DND-41 (cell line): ENCODE measurements at regions not wholly inside any gene's neighbourhood (a gene's known extent, or its start where the extent isn't known, plus 50 kb on each side); places are given as distances from the start of the nearest gene placed in this dataset.

Experiments used
- ATAC-seq: fragments of 200-7000 bp; cut with Tn5 transposase; 3 replicates; pipeline ENCODE4 v1.9.1; 2021; ENCODE audit warnings: low read depth; ENCODE audit not compliant: insufficient read depth
- DNase-seq: peaks from one replicate; pipeline ENCODE4 v3.0.0-alpha.2; 2020
- H2AFZ ChIP-seq: 2 replicates; pipeline ENCODE4 v1.6.0; 2012; ENCODE audit warnings: low read depth, low read length
- H3K27ac ChIP-seq: 2 replicates; pipeline ENCODE4 v1.5.1; 2012; ENCODE audit warnings: low read length, inconsistent platforms
- H3K27me3 ChIP-seq: fragments of 200-600 bp; sonication (generic); 2 replicates; pipeline ENCODE4 v1.6.0; 2012; ENCODE audit warnings: low read length, mild to moderate bottlenecking, inconsistent platforms; ENCODE audit not compliant: insufficient read depth, poor library complexity
- H3K36me3 ChIP-seq: 2 replicates; pipeline ENCODE4 v1.5.1; 2012; ENCODE audit warnings: low read length, inconsistent platforms; ENCODE audit not compliant: insufficient read depth
- H3K4me1 ChIP-seq: 2 replicates; pipeline ENCODE4 v1.5.1; 2012; ENCODE audit warnings: mild to moderate bottlenecking, low read length; ENCODE audit not compliant: insufficient read depth
- H3K4me2 ChIP-seq: 2 replicates; pipeline ENCODE4 v1.6.0; 2012; ENCODE audit warnings: mild to moderate bottlenecking, moderate library complexity, low read length, inconsistent platforms; ENCODE audit not compliant: insufficient read depth
- H3K4me3 ChIP-seq, 2 experiments: fragments of 200-600 bp in 1 of 2; shearing (Covaris generic) in 1 of 2; 2 replicates each; pipeline ENCODE4 v1.5.1; 2012 to 2016; ENCODE audit warnings: inconsistent platforms in 2 of 2, low read length in 2 of 2, mild to moderate bottlenecking in 2 of 2, low read depth in 1 of 2, moderate library complexity in 1 of 2
- H3K79me2 ChIP-seq: 2 replicates; pipeline ENCODE4 v1.6.0; 2012; ENCODE audit warnings: low read length, inconsistent platforms; ENCODE audit not compliant: insufficient read depth
- H3K9ac ChIP-seq: 2 replicates; pipeline ENCODE4 v1.6.0; 2012; ENCODE audit warnings: low read depth, mild to moderate bottlenecking, inconsistent platforms, low read length, moderate library complexity
- H3K9me3 ChIP-seq: 2 replicates; pipeline ENCODE4 v1.5.1; 2012; ENCODE audit warnings: low read length, moderate library complexity, mild to moderate bottlenecking, inconsistent platforms; ENCODE audit not compliant: insufficient read depth, severe bottlenecking
- H4K20me1 ChIP-seq: 2 replicates; pipeline ENCODE4 v1.6.0; 2012; ENCODE audit warnings: low read length; ENCODE audit not compliant: insufficient read depth
- EZH2 ChIP-seq: IDR thresholded peaks from 3 replicates; pipeline ENCODE4 v1.6.1; 2012; ENCODE audit warnings: borderline replicate concordance, low read depth, mild to moderate bottlenecking, moderate library complexity, low read length, inconsistent platforms; ENCODE audit not compliant: severe bottlenecking
- TF ChIP-seq, protein P1 (sequence below): IDR thresholded peaks from 2 replicates; pipeline ENCODE4 v1.5.1; 2012; ENCODE audit warnings: borderline replicate concordance, low read length, moderate library complexity, mild to moderate bottlenecking; ENCODE audit not compliant: poor library complexity, severe bottlenecking; ENCODE audit errors: extremely low read depth

DNA sequence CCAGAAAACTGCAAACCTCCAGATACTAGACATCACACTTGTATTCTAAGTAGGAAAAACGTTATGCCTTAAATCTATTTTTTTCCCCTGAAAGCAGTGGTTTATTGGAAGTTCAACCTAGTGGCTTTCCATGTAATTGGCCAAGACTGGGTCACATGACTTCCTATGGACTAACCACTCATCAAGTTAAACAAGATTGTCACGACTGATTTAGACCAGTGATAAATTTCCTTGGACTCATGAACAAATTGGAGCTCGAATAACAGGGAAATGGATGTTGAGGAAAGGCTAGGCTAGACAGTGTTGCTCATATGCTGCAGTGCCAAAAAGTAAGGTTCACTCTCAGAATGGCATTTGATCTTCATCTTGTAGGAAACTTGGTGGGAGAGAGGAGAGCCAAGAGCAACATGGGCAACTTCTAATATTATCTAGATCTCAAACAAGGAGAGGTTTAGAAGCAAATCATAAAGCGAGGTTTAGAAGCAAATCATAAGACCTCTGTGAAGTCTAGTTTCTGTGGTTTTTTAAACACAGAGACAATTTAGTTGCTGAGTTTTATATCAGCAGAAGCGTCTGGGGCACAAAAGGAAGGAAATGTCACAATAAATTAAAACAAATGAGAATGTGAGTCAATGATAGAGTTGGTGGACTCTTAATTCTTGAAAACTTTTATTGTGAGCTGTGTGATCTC, 165.6 kb upstream of the BOD1L1 start:
- Histone ChIP-seq H3K36me3 (no peaks in the 10 kb centered on the region), H3K4me2 (no peak overlapping the region), H3K27ac (no peak overlapping the region), H2AFZ (no peak overlapping the region), H3K79me2 (no peaks in the 10 kb centered on the region), H3K9me3 (no peaks in the 10 kb centered on the region), H3K9ac (no peak overlapping the region), H4K20me1 (no peaks in the 10 kb centered on the region), H3K4me1 (no peaks in the 10 kb centered on the region), H3K27me3 (no peaks in the 10 kb centered on the region), H3K4me3 (no peak overlapping the region)
- TF ChIP-seq EZH2 = no peak
- TF ChIP-seq, protein P1, sequence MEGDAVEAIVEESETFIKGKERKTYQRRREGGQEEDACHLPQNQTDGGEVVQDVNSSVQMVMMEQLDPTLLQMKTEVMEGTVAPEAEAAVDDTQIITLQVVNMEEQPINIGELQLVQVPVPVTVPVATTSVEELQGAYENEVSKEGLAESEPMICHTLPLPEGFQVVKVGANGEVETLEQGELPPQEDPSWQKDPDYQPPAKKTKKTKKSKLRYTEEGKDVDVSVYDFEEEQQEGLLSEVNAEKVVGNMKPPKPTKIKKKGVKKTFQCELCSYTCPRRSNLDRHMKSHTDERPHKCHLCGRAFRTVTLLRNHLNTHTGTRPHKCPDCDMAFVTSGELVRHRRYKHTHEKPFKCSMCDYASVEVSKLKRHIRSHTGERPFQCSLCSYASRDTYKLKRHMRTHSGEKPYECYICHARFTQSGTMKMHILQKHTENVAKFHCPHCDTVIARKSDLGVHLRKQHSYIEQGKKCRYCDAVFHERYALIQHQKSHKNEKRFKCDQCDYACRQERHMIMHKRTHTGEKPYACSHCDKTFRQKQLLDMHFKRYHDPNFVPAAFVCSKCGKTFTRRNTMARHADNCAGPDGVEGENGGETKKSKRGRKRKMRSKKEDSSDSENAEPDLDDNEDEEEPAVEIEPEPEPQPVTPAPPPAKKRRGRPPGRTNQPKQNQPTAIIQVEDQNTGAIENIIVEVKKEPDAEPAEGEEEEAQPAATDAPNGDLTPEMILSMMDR = no peak
- DNase-seq (no peak), ATAC-seq (no peak)

DNA sequence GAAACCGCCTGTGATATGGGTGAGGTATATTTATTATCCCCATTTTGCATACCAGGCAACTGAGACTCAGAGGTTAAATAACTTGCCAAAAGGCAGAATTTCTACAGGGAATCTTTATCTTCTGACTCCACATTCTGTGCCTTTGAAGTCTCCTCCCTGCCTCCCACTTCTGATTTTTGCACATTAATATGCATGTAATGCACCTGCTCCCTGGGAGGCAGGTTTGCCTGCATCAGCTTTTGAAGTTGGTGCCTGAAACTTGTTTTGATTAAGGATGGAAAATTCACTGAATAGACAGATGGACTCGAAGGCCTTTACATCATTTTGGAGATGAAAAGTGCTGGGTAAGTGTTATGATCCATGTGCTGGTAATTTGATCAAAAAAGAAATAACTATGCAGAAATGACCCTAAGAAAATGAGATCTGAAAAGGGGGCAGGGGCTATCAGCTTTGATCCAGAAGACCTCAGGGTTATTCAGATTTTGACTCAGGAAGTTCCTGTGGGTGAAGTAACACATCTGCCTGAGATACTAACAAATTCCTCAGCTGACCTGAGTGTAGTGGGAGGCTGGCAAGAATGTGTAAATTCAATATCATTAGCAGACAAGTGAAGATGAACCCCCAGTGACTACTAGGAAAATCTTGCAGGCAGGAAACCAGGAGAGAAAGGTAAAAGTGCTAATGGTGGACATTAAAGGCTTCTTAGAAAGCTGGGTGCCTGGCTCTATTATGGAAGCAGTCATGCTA, 167.5 kb upstream of the BOD1L1 start:
- no peak overlapping the region for H3K4me2 ChIP-seq
- no peaks in the 10 kb centered on the region for H3K79me2 ChIP-seq
- ATAC-seq (no peak), DNase-seq (no peak)
- H3K9ac ChIP-seq = no peak overlapping the region
- no peaks in the 10 kb centered on the region for H3K4me1 ChIP-seq
- H3K27me3 ChIP-seq = no peaks in the 10 kb centered on the region
- no peak for TF ChIP-seq EZH2
- TF ChIP-seq, protein P1 = no peak
- no peaks in the 10 kb centered on the region for H3K9me3 ChIP-seq
- no peak overlapping the region for H3K4me3 ChIP-seq
- no peak overlapping the region for H2AFZ ChIP-seq
- H4K20me1 ChIP-seq = no peaks in the 10 kb centered on the region
- H3K27ac ChIP-seq = no peak overlapping the region
- H3K36me3 ChIP-seq = no peaks in the 10 kb centered on the region

DNA sequence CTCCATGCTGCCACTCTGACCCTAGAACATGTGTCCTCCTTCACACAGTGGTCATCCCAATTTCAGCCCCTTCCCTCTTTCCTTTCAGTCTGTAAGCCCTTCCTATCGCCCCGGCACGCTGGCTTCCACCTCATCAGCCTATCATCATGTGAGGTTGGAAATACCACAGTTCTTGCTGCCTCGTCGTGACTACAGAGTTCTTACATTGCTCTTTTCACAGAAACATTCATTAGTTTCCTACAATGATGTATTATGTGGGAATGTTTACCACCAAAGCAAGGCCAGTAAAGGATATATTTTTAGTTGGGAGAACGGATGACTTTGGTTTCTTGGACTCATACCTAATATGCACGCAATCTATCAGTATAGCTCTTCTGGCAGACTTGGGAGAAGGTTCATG, 169.5 kb upstream of the BOD1L1 start:
- Histone ChIP-seq H3K27me3 (no peaks in the 10 kb centered on the region), H3K9ac (no peak overlapping the region), H3K27ac (no peak overlapping the region), H4K20me1 (no peaks in the 10 kb centered on the region), H3K9me3 (no peaks in the 10 kb centered on the region), H3K79me2 (no peaks in the 10 kb centered on the region), H3K4me2 (no peak overlapping the region), H2AFZ (no peak overlapping the region), H3K36me3 (no peaks in the 10 kb centered on the region), H3K4me1 (no peaks in the 10 kb centered on the region), H3K4me3 (no peak overlapping the region)
- TF ChIP-seq EZH2 = no peak
- TF ChIP-seq, protein P1 = no peak
- DNase-seq (no peak), ATAC-seq (no peak)
